Keratinocyte (primary cell): ENCODE measurements at regions not wholly inside any gene's neighbourhood (a gene's known extent, or its start where the extent isn't known, plus 50 kb on each side); places are given as distances from the start of the nearest gene placed in this dataset.

ENCODE experiments used
- DNase-seq: peaks from one replicate; pipeline ENCODE4 v3.0.0-alpha.2; 2011; ENCODE audit warnings: low read depth, missing footprints, low spot score
- FAIRE-seq: peaks from 2 replicates; lab custom pipeline; 2011; peaks lifted over from hg19 to GRCh38; lab: Jason Lieb, UNC
- H2AFZ ChIP-seq: 2 replicates; pipeline ENCODE4 v1.6.0; 2012; ENCODE audit warnings: low read length, control low read depth, inconsistent platforms; ENCODE audit not compliant: control insufficient read depth
- H3K27ac ChIP-seq: 2 replicates; pipeline ENCODE4 v1.5.1; 2011; ENCODE audit warnings: low read length; ENCODE audit not compliant: control insufficient read depth, insufficient read depth
- H3K27me3 ChIP-seq: 3 replicates; pipeline ENCODE4 v1.6.0; 2011; ENCODE audit warnings: low read length; ENCODE audit not compliant: control insufficient read depth, insufficient read depth; ENCODE audit errors: extremely low read depth
- H3K36me3 ChIP-seq, 2 experiments: 2 replicates in 1 of 2; 3 replicates in 1 of 2; pipeline ENCODE4 v1.5.1; 2011; ENCODE audit warnings: low read length in 2 of 2, mild to moderate bottlenecking in 1 of 2; ENCODE audit not compliant: control insufficient read depth in 2 of 2, insufficient read depth in 2 of 2; ENCODE audit errors: extremely low read depth in 1 of 2
- H3K4me1 ChIP-seq: 3 replicates; pipeline ENCODE4 v1.5.1; 2011; ENCODE audit warnings: low read length; ENCODE audit not compliant: control insufficient read depth, insufficient read depth; ENCODE audit errors: extremely low read depth
- H3K4me2 ChIP-seq: 3 replicates; pipeline ENCODE4 v1.6.0; 2011; ENCODE audit warnings: low read depth, low read length; ENCODE audit not compliant: control insufficient read depth, insufficient read depth; ENCODE audit errors: extremely low read depth
- H3K4me3 ChIP-seq, 3 experiments: fragments of 200-600 bp in 1 of 3; sonication (generic) in 1 of 3; 2 replicates in 2 of 3; 3 replicates in 1 of 3; pipeline ENCODE4 v1.5.1; 2011 to 2016; ENCODE audit warnings: low read length in 3 of 3, mild to moderate bottlenecking in 3 of 3, control low read depth in 2 of 3, inconsistent platforms in 1 of 3, low read depth in 1 of 3, mixed read lengths in 1 of 3, mixed run types in 1 of 3, moderate library complexity in 1 of 3; ENCODE audit not compliant: control insufficient read depth in 2 of 3, insufficient read depth in 2 of 3; ENCODE audit errors: extremely low read depth in 1 of 3
- H3K79me2 ChIP-seq: 2 replicates; pipeline ENCODE4 v1.6.0; 2012; ENCODE audit warnings: low read length; ENCODE audit not compliant: control insufficient read depth, insufficient read depth
- H3K9ac ChIP-seq: 3 replicates; pipeline ENCODE4 v1.6.0; 2011; ENCODE audit warnings: low read length; ENCODE audit not compliant: control insufficient read depth, insufficient read depth; ENCODE audit errors: extremely low read depth
- H3K9me1 ChIP-seq: 3 replicates; pipeline ENCODE4 v1.6.0; 2011; ENCODE audit warnings: low read length; ENCODE audit not compliant: control insufficient read depth, insufficient read depth; ENCODE audit errors: extremely low read depth
- H3K9me3 ChIP-seq: 2 replicates; pipeline ENCODE4 v1.5.1; 2012; ENCODE audit warnings: low read depth, low read length; ENCODE audit not compliant: control insufficient read depth
- H4K20me1 ChIP-seq: 3 replicates; pipeline ENCODE4 v1.6.0; 2011; ENCODE audit warnings: low read length; ENCODE audit not compliant: control insufficient read depth, insufficient read depth; ENCODE audit errors: extremely low read depth
- CTCF ChIP-seq, 3 experiments: IDR thresholded peaks in 1 of 3; conservative IDR thresholded peaks in 1 of 3; optimal IDR thresholded peaks in 1 of 3; 2 replicates in 2 of 3; 3 replicates in 1 of 3; pipeline versions ENCODE3 to v1.5.1; 2011; ENCODE audit warnings: low read length in 3 of 3, mild to moderate bottlenecking in 3 of 3, moderate library complexity in 2 of 3, control low read depth in 1 of 3, inconsistent platforms in 1 of 3; ENCODE audit not compliant: insufficient read depth in 2 of 3; ENCODE audit errors: extremely low read depth in 1 of 3
- EZH2 ChIP-seq: IDR thresholded peaks from one replicate; pipeline ENCODE4 v1.6.1; 2012; ENCODE audit warnings: inconsistent platforms, mild to moderate bottlenecking, low read length, moderate library complexity
- dilution Hi-C: fragments of 300-500 bp; cut with MboI; formaldehyde crosslinking; loops from one replicate; pipeline ENCODE4 v1.7.0; 2020; ENCODE audit warnings: low sequenced_read_pairs; ENCODE audit not compliant: extremely low pct_ligation_motif_present

- peaks cover 11% of the 10 kb centered on the region for H3K4me1 ChIP-seq
- H3K4me3 ChIP-seq: no peak overlapping the region
- no peaks in the 10 kb centered on the region for H3K79me2 ChIP-seq
- H3K27ac ChIP-seq: no peak overlapping the region
- dilution Hi-C loops: no loop called here
- no peak overlapping the region for H3K9ac ChIP-seq
- H3K9me1 ChIP-seq: no peaks in the 10 kb centered on the region
- no peaks in the 10 kb centered on the region for H4K20me1 ChIP-seq
- H3K27me3 ChIP-seq: peaks cover 4% of the 10 kb centered on the region
- no peaks in the 10 kb centered on the region for H3K9me3 ChIP-seq
- no peak overlapping the region for H2AFZ ChIP-seq
- no peaks in the 10 kb centered on the region for H3K36me3 ChIP-seq
- TF ChIP-seq EZH2 (no peak), CTCF (optimal IDR thresholded peaks at IDR 0.05 in 1 of 3, IDR thresholded peaks at IDR 0.05 in 1 of 3, conservative IDR thresholded peaks at IDR 0.05 in 1 of 3; ENCODE audit: extremely low read depth in 1 of 3, insufficient read depth in 2 of 3, low read length in 3 of 3) (no peak)
- FAIRE-seq: no peak
- no peak for DNase-seq
- H3K4me2 ChIP-seq: no peak overlapping the region
These were observed 106.4 kb downstream of the RHOU start for GRCh38 chr1:228841632-228842031.

GRCh38 chr1:228842094-228842775 is 107.0 kb downstream of the RHOU start:
- no peak for TF ChIP-seq EZH2
- no peak for TF ChIP-seq CTCF (optimal IDR thresholded peaks at IDR 0.05 in 1 of 3, IDR thresholded peaks at IDR 0.05 in 1 of 3, conservative IDR thresholded peaks at IDR 0.05 in 1 of 3; ENCODE audit: extremely low read depth in 1 of 3, insufficient read depth in 2 of 3, low read length in 3 of 3)
- FAIRE-seq (no peak), DNase-seq (no peak)
- no peaks in the 10 kb centered on the region for H3K9me1 ChIP-seq
- H3K27ac ChIP-seq: no peak overlapping the region
- no peak overlapping the region for H2AFZ ChIP-seq
- no peak overlapping the region for H3K4me2 ChIP-seq
- H3K4me3 ChIP-seq: no peak overlapping the region
- H3K9me3 ChIP-seq: no peaks in the 10 kb centered on the region
- no peaks in the 10 kb centered on the region for H3K79me2 ChIP-seq
- peaks cover 4% of the 10 kb centered on the region for H3K27me3 ChIP-seq
- dilution Hi-C loops: no loop called here
- no peaks in the 10 kb centered on the region for H3K36me3 ChIP-seq
- no peak overlapping the region for H3K9ac ChIP-seq
- peaks cover 11% of the 10 kb centered on the region for H3K4me1 ChIP-seq
- H4K20me1 ChIP-seq: no peaks in the 10 kb centered on the region
